Fibroblast of lung (primary cell): ENCODE measurements at regions not wholly inside any gene's neighbourhood (a gene's known extent, or its start where the extent isn't known, plus 50 kb on each side); places are given as distances from the start of the nearest gene placed in this dataset.

Experiments used
- DNase-seq, 2 donors: peaks; one replicate each; pipeline versions ENCODE4 v3.0.0 to v3.0.0-alpha.2; 2010; ENCODE audit warnings: low read depth in 2 of 2
- H2AFZ ChIP-seq: 2 replicates; pipeline ENCODE4 v1.5.1; 2012; ENCODE audit warnings: low read length, control low read depth, inconsistent platforms
- H3K27ac ChIP-seq: 2 replicates; pipeline ENCODE4 v1.5.1; 2011; ENCODE audit warnings: low read length, control low read depth; ENCODE audit not compliant: insufficient read depth
- H3K27me3 ChIP-seq: 2 replicates; pipeline ENCODE4 v1.5.1; 2011; ENCODE audit warnings: mild to moderate bottlenecking, low read length; ENCODE audit not compliant: control insufficient read depth, insufficient read depth
- H3K36me3 ChIP-seq: 2 replicates; pipeline ENCODE4 v1.5.1; 2011; ENCODE audit warnings: low read length; ENCODE audit not compliant: control insufficient read depth, insufficient read depth
- H3K4me1 ChIP-seq: 2 replicates; pipeline ENCODE4 v1.5.1; 2011; ENCODE audit warnings: low read length; ENCODE audit not compliant: control insufficient read depth, insufficient read depth; ENCODE audit errors: extremely low read depth
- H3K4me2 ChIP-seq: 2 replicates; pipeline ENCODE4 v1.5.1; 2011; ENCODE audit warnings: low read length, control low read depth; ENCODE audit not compliant: insufficient read depth; ENCODE audit errors: extremely low read depth
- H3K4me3 ChIP-seq, 4 experiments: fragments of 200-600 bp in 1 of 4; sonication (generic) in 1 of 4; replicated peaks in 1 of 4; 2 replicates each; pipeline ENCODE4 v1.5.1; 2011 to 2016; ENCODE audit warnings: low read length in 4 of 4, low read depth in 3 of 4, mild to moderate bottlenecking in 3 of 4, control low read depth in 2 of 4, inconsistent platforms in 1 of 4, mixed read lengths in 1 of 4; ENCODE audit not compliant: insufficient read depth in 1 of 4; ENCODE audit errors: control extremely low read depth in 1 of 4
- H3K79me2 ChIP-seq: 2 replicates; pipeline ENCODE4 v1.5.1; 2012; ENCODE audit warnings: mild to moderate bottlenecking, low read length, inconsistent platforms; ENCODE audit not compliant: control insufficient read depth, insufficient read depth
- H3K9ac ChIP-seq: 2 replicates; pipeline ENCODE4 v1.5.1; 2011; ENCODE audit warnings: mild to moderate bottlenecking, low read length, control low read depth; ENCODE audit not compliant: insufficient read depth
- H3K9me3 ChIP-seq: 2 replicates; pipeline ENCODE4 v1.5.1; 2012; ENCODE audit warnings: low read depth, low read length; ENCODE audit not compliant: control insufficient read depth, insufficient read depth
- H4K20me1 ChIP-seq: 2 replicates; pipeline ENCODE4 v1.5.1; 2011; ENCODE audit warnings: low read length; ENCODE audit not compliant: control insufficient read depth, insufficient read depth; ENCODE audit errors: extremely low read depth
- CTCF ChIP-seq, 2 donors: IDR thresholded peaks in 1 of 2; conservative IDR thresholded peaks in 1 of 2; 1 replicate in 1 of 2; 2 replicates in 1 of 2; pipeline ENCODE4 v1.5.1; 2011 to 2012; ENCODE audit warnings: low read length in 2 of 2, control low read depth in 1 of 2, inconsistent platforms in 1 of 2, low read depth in 1 of 2, mild to moderate bottlenecking in 1 of 2
- EZH2 ChIP-seq: IDR thresholded peaks from 2 replicates; pipeline ENCODE4 v1.5.1; 2012; ENCODE audit warnings: low read length, control low read depth, mild to moderate bottlenecking; ENCODE audit errors: missing control alignments

GRCh38 chr11:15616130-15617105, 501.7 kb downstream of the INSC start:
- no peaks in the 10 kb centered on the region for H3K4me1 ChIP-seq

GRCh38 chr11:15617126-15617525, 502.4 kb downstream of the INSC start:
- no peak overlapping the region for H2AFZ ChIP-seq
- DNase-seq = no peak
- H3K36me3 ChIP-seq = no peaks in the 10 kb centered on the region
- no peaks in the 10 kb centered on the region for H4K20me1 ChIP-seq
- H3K79me2 ChIP-seq = no peaks in the 10 kb centered on the region
- no peak overlapping the region for H3K9ac ChIP-seq
- H3K4me2 ChIP-seq = no peak overlapping the region
- H3K9me3 ChIP-seq = no peaks in the 10 kb centered on the region
- peaks cover 2% of the 10 kb centered on the region for H3K27me3 ChIP-seq
- no peaks in the 10 kb centered on the region for H3K4me1 ChIP-seq
- no peak overlapping the region for H3K4me3 ChIP-seq
- TF ChIP-seq EZH2 (no peak), CTCF (conservative IDR thresholded peaks at IDR 0.05 in 1 of 2, IDR thresholded peaks at IDR 0.05 in 1 of 2; ENCODE audit: low read depth in 1 of 2, low read length in 2 of 2) (no peak)
- no peak overlapping the region for H3K27ac ChIP-seq

More at GRCh38 chr11:15616130-15617105, 501.7 kb downstream of the INSC start:
- no peak overlapping the region for H3K4me2 ChIP-seq
- H3K27ac ChIP-seq = no peak overlapping the region
- no peaks in the 10 kb centered on the region for H3K79me2 ChIP-seq
- H3K9me3 ChIP-seq = no peaks in the 10 kb centered on the region
- H3K36me3 ChIP-seq = no peaks in the 10 kb centered on the region
- no peak overlapping the region for H2AFZ ChIP-seq
- no peak overlapping the region for H3K4me3 ChIP-seq
- H3K27me3 ChIP-seq = peaks cover 2% of the 10 kb centered on the region
- no peak overlapping the region for H3K9ac ChIP-seq
- TF ChIP-seq EZH2 (no peak), CTCF (conservative IDR thresholded peaks at IDR 0.05 in 1 of 2, IDR thresholded peaks at IDR 0.05 in 1 of 2; ENCODE audit: low read depth in 1 of 2, low read length in 2 of 2) (no peak)
- no peak for DNase-seq
- H4K20me1 ChIP-seq = no peaks in the 10 kb centered on the region

GRCh38 chr11:15618583-15619032, 503.9 kb downstream of the INSC start:
- no peaks in the 10 kb centered on the region for H3K36me3 ChIP-seq
- no peaks in the 10 kb centered on the region for H4K20me1 ChIP-seq
- no peak overlapping the region for H3K9ac ChIP-seq
- no peak overlapping the region for H3K4me3 ChIP-seq
- no peak overlapping the region for H3K27ac ChIP-seq
- DNase-seq = no peak
- no peak for TF ChIP-seq EZH2
- TF ChIP-seq CTCF (conservative IDR thresholded peaks at IDR 0.05 in 1 of 2, IDR thresholded peaks at IDR 0.05 in 1 of 2; ENCODE audit: low read depth in 1 of 2, low read length in 2 of 2) = no peak
- no peak overlapping the region for H3K4me2 ChIP-seq
- H3K4me1 ChIP-seq = no peaks in the 10 kb centered on the region
- H3K27me3 ChIP-seq = peaks cover 2% of the 10 kb centered on the region
- H3K79me2 ChIP-seq = no peaks in the 10 kb centered on the region
- no peaks in the 10 kb centered on the region for H3K9me3 ChIP-seq
- no peak overlapping the region for H2AFZ ChIP-seq
